Adrenal gland (tissue), 9 donors: ENCODE measurements at regions not wholly inside any gene's neighbourhood (a gene's known extent, or its start where the extent isn't known, plus 50 kb on each side); places are given as distances from the start of the nearest gene placed in this dataset.
"Not testable (repeated sequence)": the region's sequence is repeated elsewhere in the genome, so short reads cannot be mapped to it uniquely, and the experiment has no call there.

Experiments used
- DNase-seq, 7 donors: peaks; one replicate each; pipeline ENCODE4 v3.0.0-alpha.2; 2019 to 2020
- H3K27ac ChIP-seq, 5 donors: fragments of 200-600 bp; sonication (generic) in 4 of 5; 1 replicate in 3 of 5; 2 replicates in 2 of 5; pipeline versions ENCODE4 v1.5.1 to v1.8.0; 2016 to 2020; ENCODE audit warnings: mild to moderate bottlenecking in 1 of 5
- H3K27me3 ChIP-seq: fragments of 200-600 bp; 2 replicates; pipeline ENCODE4 v1.8.0; 2021
- H3K36me3 ChIP-seq, 2 donors: fragments of 200-600 bp; replicated peaks in 1 of 2; 1 replicate in 1 of 2; 2 replicates in 1 of 2; pipeline versions ENCODE4 v1.5.1 to v1.8.0; 2018 to 2022
- H3K4me1 ChIP-seq, 2 donors: fragments of 200-600 bp; replicated peaks in 1 of 2; 1 replicate in 1 of 2; 2 replicates in 1 of 2; pipeline versions ENCODE4 v1.5.1 to v1.8.0; 2018 to 2021
- H3K4me3 ChIP-seq, 4 donors: fragments of 200-600 bp; sonication (generic) in 3 of 4; one replicate each; pipeline ENCODE4 v1.5.1; 2016 to 2018
- H3K9me3 ChIP-seq, 3 donors: fragments of 200-600 bp; sonication (generic) in 1 of 3; replicated peaks in 1 of 3; 1 replicate in 2 of 3; 2 replicates in 1 of 3; pipeline versions ENCODE4 v1.5.1 to v1.8.0; 2016 to 2021
- POLR2A ChIP-seq, 2 donors: fragments of 450-650 bp; IDR thresholded peaks; one replicate each; pipeline ENCODE4 v1.6.1; 2017; ENCODE audit warnings: antibody characterized with exemption in 2 of 2, mild to moderate bottlenecking in 2 of 2, moderate library complexity in 1 of 2
- WGBS, 4 donors: extraction: QIAGEN DNeasy Blood & Tissue Kit in 2 of 4; methylation state at CpG; one replicate each; pipeline versions ENCODE4 v1.1.5 to v1.1.7; 2013 to 2017; 5-methylcytosine and 5-hydroxymethylcytosine counted together
- intact Hi-C, 2 donors: fragments of 100-400 bp; cut with DNase I; formaldehyde crosslinking; loops; one replicate each; pipeline versions ENCODE4 v1.14.1 to v1.15.0; 2022 to 2023
- TF ChIP-seq, protein P1 (sequence below), 6 experiments: fragments of 450-650 bp in 4 of 6; fragments of 200-600 bp in 2 of 6; sonication (generic) in 1 of 6; IDR thresholded peaks; 1 replicate in 5 of 6; 2 replicates in 1 of 6; pipeline versions ENCODE4 v1.5.1 to v1.8.0; 2016 to 2021; ENCODE audit warnings: antibody characterized with exemption in 6 of 6, mild to moderate bottlenecking in 2 of 6, moderate library complexity in 1 of 6
- donor health status: healthy with polysubstance abuse.
- donor health status: Bipolar disorder and iron deficiency.
- donor health status: DM: yes; HTN: yes; CAD: no.
- donor health status: DM: no; HTN: no; CAD: no.
- donor health status: DM: no; HTN: no; CAD: no.

DNA sequence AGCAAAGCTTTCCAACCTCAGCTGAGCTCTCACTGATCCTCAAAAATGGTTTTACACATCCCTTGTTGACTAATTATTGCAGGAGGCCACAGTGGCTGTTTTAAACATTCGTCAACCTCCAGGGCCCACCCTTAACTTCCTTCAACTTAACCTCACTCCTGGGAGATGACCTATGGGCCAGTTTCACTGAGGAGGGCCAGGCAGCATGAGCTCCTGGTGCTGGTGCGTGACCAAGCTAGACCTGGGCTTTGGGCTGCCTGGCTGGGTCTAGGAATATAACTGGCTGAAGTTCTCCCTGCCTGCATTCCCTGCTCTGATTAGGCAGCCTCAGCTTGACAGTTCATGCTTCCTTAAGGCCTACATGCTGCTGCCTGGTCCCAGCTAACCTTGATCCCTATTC is 273.7 kb upstream of the ATP11B start:
- H3K4me3 ChIP-seq: no peak overlapping the region
- H3K9me3 ChIP-seq: no peaks in the 10 kb centered on the region
- intact Hi-C loops: no loop called here
- H3K27me3 ChIP-seq: no peaks in the 10 kb centered on the region
- no peaks in the 10 kb centered on the region for H3K36me3 ChIP-seq
- TF ChIP-seq POLR2A (IDR thresholded peaks at IDR 0.05): no peak
- TF ChIP-seq, protein P1, sequence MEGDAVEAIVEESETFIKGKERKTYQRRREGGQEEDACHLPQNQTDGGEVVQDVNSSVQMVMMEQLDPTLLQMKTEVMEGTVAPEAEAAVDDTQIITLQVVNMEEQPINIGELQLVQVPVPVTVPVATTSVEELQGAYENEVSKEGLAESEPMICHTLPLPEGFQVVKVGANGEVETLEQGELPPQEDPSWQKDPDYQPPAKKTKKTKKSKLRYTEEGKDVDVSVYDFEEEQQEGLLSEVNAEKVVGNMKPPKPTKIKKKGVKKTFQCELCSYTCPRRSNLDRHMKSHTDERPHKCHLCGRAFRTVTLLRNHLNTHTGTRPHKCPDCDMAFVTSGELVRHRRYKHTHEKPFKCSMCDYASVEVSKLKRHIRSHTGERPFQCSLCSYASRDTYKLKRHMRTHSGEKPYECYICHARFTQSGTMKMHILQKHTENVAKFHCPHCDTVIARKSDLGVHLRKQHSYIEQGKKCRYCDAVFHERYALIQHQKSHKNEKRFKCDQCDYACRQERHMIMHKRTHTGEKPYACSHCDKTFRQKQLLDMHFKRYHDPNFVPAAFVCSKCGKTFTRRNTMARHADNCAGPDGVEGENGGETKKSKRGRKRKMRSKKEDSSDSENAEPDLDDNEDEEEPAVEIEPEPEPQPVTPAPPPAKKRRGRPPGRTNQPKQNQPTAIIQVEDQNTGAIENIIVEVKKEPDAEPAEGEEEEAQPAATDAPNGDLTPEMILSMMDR (IDR thresholded peaks at IDR 0.05): no peak
- H3K27ac ChIP-seq: no peak overlapping the region
- no peaks in the 10 kb centered on the region for H3K4me1 ChIP-seq
- no peak for DNase-seq
- WGBS, 4 donors: 73 to 88% (median 86%) methylated on average over 2 of the region's 2 CpGs

DNA sequence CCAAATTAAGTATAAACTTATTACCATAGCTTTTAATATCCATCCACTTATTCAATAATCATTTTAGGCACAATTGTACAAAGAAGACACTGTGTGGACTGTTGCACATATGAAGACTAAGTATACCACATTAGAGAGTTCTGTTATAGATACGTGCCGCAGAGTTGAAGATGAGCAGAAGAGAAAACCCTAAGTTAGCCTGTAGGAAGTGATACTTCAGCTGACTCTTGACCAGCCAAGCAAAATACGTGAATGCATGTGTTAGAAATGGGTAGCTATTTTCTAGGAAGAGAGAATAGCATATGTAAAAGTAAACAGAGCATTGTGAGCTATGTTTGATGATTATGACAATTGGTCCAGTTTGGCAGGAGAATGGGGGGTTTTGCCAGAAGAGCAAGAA is 272.0 kb upstream of the ATP11B start:
- Histone ChIP-seq H3K4me3 (no peak overlapping the region), H3K9me3 (no peaks in the 10 kb centered on the region), H3K27ac (no peak overlapping the region), H3K36me3 (no peaks in the 10 kb centered on the region), H3K4me1 (no peaks in the 10 kb centered on the region), H3K27me3 (no peaks in the 10 kb centered on the region)
- intact Hi-C loops: no loop called here
- no peak for TF ChIP-seq POLR2A (IDR thresholded peaks at IDR 0.05)
- TF ChIP-seq, protein P1 (IDR thresholded peaks at IDR 0.05): no peak
- no peak for DNase-seq
- WGBS, 4 donors: 85 to 91% (median 90%) methylated on average over 3 of the region's 3 CpGs

DNA sequence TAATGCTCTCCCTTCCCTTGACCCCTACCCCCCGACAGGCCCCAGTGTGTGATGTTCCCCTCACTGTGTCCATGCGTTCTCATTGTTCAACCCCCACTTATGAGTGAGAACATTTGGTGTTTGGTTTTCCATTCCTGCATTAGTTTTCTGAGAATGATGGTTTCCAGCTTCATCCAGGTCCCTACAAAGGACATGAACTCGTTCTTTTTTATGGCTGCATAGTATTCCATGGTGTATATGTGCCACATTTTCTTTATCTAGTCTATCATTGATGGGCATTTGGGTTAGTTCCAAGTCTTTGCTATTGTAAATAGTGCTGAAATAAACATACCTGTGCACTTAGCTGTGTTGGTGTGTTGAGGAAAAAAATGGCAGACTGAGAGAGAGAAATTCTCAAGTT is 269.9 kb upstream of the ATP11B start:
- H3K4me3 ChIP-seq, H3K27ac ChIP-seq, DNase-seq, H3K36me3 ChIP-seq, H3K4me1 ChIP-seq, H3K9me3 ChIP-seq, H3K27me3 ChIP-seq, intact Hi-C loops: not testable (repeated sequence)
- 92 to 95% (median 94%) methylated on average over 3 of the region's 3 CpGs for WGBS, 4 donors

GRCh38 chr3:182523836-182524235 is 269.5 kb upstream of the ATP11B start:
- Histone ChIP-seq H3K27me3 (no peaks in the 10 kb centered on the region), H3K4me3 (no peak overlapping the region), H3K27ac (no peak overlapping the region), H3K4me1 (no peaks in the 10 kb centered on the region), H3K36me3 (no peaks in the 10 kb centered on the region), H3K9me3 (no peaks in the 10 kb centered on the region)
- DNase-seq: no peak
- TF ChIP-seq POLR2A (IDR thresholded peaks at IDR 0.05): no peak
- TF ChIP-seq, protein P1 (IDR thresholded peaks at IDR 0.05): no peak
- 86 to 96% (median 89%) methylated on average over 2 of the region's 2 CpGs for WGBS, 4 donors
- intact Hi-C loops: no loop called here

- TF ChIP-seq, protein P1 (IDR thresholded peaks at IDR 0.05): no peak
- TF ChIP-seq POLR2A (IDR thresholded peaks at IDR 0.05): no peak
- Histone ChIP-seq H3K36me3 (no peaks in the 10 kb centered on the region), H3K4me3 (no peak overlapping the region), H3K27me3 (no peaks in the 10 kb centered on the region), H3K4me1 (no peaks in the 10 kb centered on the region), H3K27ac (no peak overlapping the region), H3K9me3 (no peaks in the 10 kb centered on the region)
- WGBS, 4 donors: 45 to 56% (median 49%) methylated on average over 5 of the region's 5 CpGs
- intact Hi-C loops: no loop called here
- DNase-seq: peak in 5 of 7 donors; percentile 8 to 21 (median 16)
Measured at GRCh38 chr3:182524711-182525401, 268.4 kb upstream of the ATP11B start.
